T-helper 9 cell (primary cell): ENCODE measurements at regions not wholly inside any gene's neighbourhood (a gene's known extent, or its start where the extent isn't known, plus 50 kb on each side); places are given as distances from the start of the nearest gene placed in this dataset.

Source experiments
- DNase-seq: peaks from one replicate; pipeline ENCODE4 v3.0.0-alpha.2; 2020

- DNase-seq, result no peak
These were observed 818.7 kb upstream of the TENM3 start for GRCh38 chr4:181424362-181425016.

GRCh38 chr4:181427076-181427475 lies 816.1 kb upstream of the TENM3 start:
- no peak for DNase-seq

- no peak for DNase-seq
These were observed 812.2 kb upstream of the TENM3 start for GRCh38 chr4:181431006-181431405.

- no peak for DNase-seq
These were observed 811.5 kb upstream of the TENM3 start for GRCh38 chr4:181431661-181432060.

- no peak for DNase-seq
These were observed 810.9 kb upstream of the TENM3 start for GRCh38 chr4:181432335-181432734.

GRCh38 chr4:181437895-181438294 lies 805.3 kb upstream of the TENM3 start:
- no peak for DNase-seq

- no peak for DNase-seq
These were observed 804.6 kb upstream of the TENM3 start for GRCh38 chr4:181438641-181439040.

GRCh38 chr4:181443021-181443420 lies 800.2 kb upstream of the TENM3 start:
- DNase-seq, result no peak

- no peak for DNase-seq
These were observed 777.4 kb upstream of the TENM3 start for GRCh38 chr4:181465826-181466225.

- no peak for DNase-seq
These were observed 774.8 kb upstream of the TENM3 start for GRCh38 chr4:181468451-181468850.

GRCh38 chr4:181470306-181470705 lies 772.9 kb upstream of the TENM3 start:
- no peak for DNase-seq

- DNase-seq, result no peak
These were observed 767.8 kb upstream of the TENM3 start for GRCh38 chr4:181475359-181475758.

GRCh38 chr4:181475781-181476507 lies 767.3 kb upstream of the TENM3 start:
- no peak for DNase-seq

- DNase-seq, result no peak
These were observed 766.7 kb upstream of the TENM3 start for GRCh38 chr4:181476508-181476890.

GRCh38 chr4:181477591-181477990 lies 765.6 kb upstream of the TENM3 start:
- no peak for DNase-seq

GRCh38 chr4:181478656-181479055 lies 764.5 kb upstream of the TENM3 start:
- DNase-seq, result no peak

GRCh38 chr4:181479141-181479540 lies 764.1 kb upstream of the TENM3 start:
- DNase-seq, result no peak

GRCh38 chr4:181484396-181484795 lies 758.8 kb upstream of the TENM3 start:
- DNase-seq, result no peak

GRCh38 chr4:181488926-181489325 lies 754.3 kb upstream of the TENM3 start:
- no peak for DNase-seq

GRCh38 chr4:181498148-181498547 lies 745.1 kb upstream of the TENM3 start:
- no peak for DNase-seq

- no peak for DNase-seq
These were observed 740.6 kb upstream of the TENM3 start for GRCh38 chr4:181502611-181503010.

GRCh38 chr4:181503687-181504390 lies 739.4 kb upstream of the TENM3 start:
- no peak for DNase-seq

- no peak for DNase-seq
These were observed 738.3 kb upstream of the TENM3 start for GRCh38 chr4:181504924-181505323.
